Natural killer cell (primary cell): ENCODE measurements at regions not wholly inside any gene's neighbourhood (a gene's known extent, or its start where the extent isn't known, plus 50 kb on each side); places are given as distances from the start of the nearest gene placed in this dataset.

ENCODE experiments used
- ATAC-seq, 3 donors: fragments of 150-1000 bp in 2 of 3; fragments of 200-7000 bp in 1 of 3; cut with Tn5 transposase; 1 replicate in 1 of 3; 2 replicates in 2 of 3; pipeline ENCODE4 v1.10.0; 2021; ENCODE audit warnings: mild to moderate bottlenecking in 2 of 3, moderate library complexity in 2 of 3
- DNase-seq, 2 donors: peaks; one replicate each; pipeline versions ENCODE4 v3.0.0 to v3.0.0-alpha.2; 2013 to 2021; ENCODE audit warnings: mixed read lengths in 1 of 2
- H3K27ac ChIP-seq: one replicate; pipeline ENCODE4 v1.5.1; 2013; ENCODE audit warnings: mild to moderate bottlenecking, low read length
- H3K27me3 ChIP-seq: one replicate; pipeline ENCODE4 v1.6.1; 2013; ENCODE audit warnings: low read length; ENCODE audit not compliant: control insufficient read depth, insufficient read depth
- H3K36me3 ChIP-seq: one replicate; pipeline ENCODE4 v1.6.1; 2013; ENCODE audit warnings: low read length; ENCODE audit not compliant: control insufficient read depth, insufficient read depth
- H3K4me1 ChIP-seq: one replicate; pipeline ENCODE4 v1.6.1; 2013; ENCODE audit warnings: low read length; ENCODE audit not compliant: control insufficient read depth, insufficient read depth
- H3K4me3 ChIP-seq: one replicate; pipeline ENCODE4 v1.5.1; 2013; ENCODE audit warnings: low read length
- H3K9me3 ChIP-seq: one replicate; pipeline ENCODE4 v1.6.1; 2013; ENCODE audit warnings: low read length; ENCODE audit not compliant: control insufficient read depth, insufficient read depth
- H3K27ac Mint-ChIP-seq, 2 donors: one replicate each; pipeline ENCODE4 v1.8.0; 2022; ENCODE audit warnings: mild to moderate bottlenecking in 2 of 2, mixed read lengths in 2 of 2, moderate library complexity in 1 of 2
- H3K27me3 Mint-ChIP-seq, 2 donors: one replicate each; pipeline ENCODE4 v1.8.0; 2022; ENCODE audit warnings: low read depth in 2 of 2, mixed read lengths in 2 of 2
- H3K36me3 Mint-ChIP-seq: one replicate; pipeline ENCODE4 v1.8.0; 2022; ENCODE audit warnings: mixed read lengths
- H3K4me1 Mint-ChIP-seq, 2 donors: one replicate each; pipeline ENCODE4 v1.8.0; 2022; ENCODE audit warnings: mixed read lengths in 2 of 2
- H3K4me3 Mint-ChIP-seq: one replicate; pipeline ENCODE4 v1.8.0; 2022; ENCODE audit warnings: mild to moderate bottlenecking, moderate library complexity, mixed read lengths
- H3K9me3 Mint-ChIP-seq, 2 donors: one replicate each; pipeline ENCODE4 v1.8.0; 2022; ENCODE audit warnings: mixed read lengths in 2 of 2
- CTCF ChIP-seq: fragments of 200-600 bp; IDR thresholded peaks from one replicate; pipeline ENCODE4 v1.8.0; 2022; ENCODE audit warnings: antibody characterized with exemption
- WGBS: methylation state at CpG from one replicate; pipeline ENCODE4 v1.1.7; 2013; ENCODE audit warnings: missing lambda C conversion rate; ENCODE audit not compliant: insufficient coverage; 5-methylcytosine and 5-hydroxymethylcytosine counted together
- intact Hi-C: fragments of 100-400 bp; cut with micrococcal nuclease; formaldehyde crosslinking; loops from one replicate; pipeline ENCODE4 v1.14.2; 2022

DNA sequence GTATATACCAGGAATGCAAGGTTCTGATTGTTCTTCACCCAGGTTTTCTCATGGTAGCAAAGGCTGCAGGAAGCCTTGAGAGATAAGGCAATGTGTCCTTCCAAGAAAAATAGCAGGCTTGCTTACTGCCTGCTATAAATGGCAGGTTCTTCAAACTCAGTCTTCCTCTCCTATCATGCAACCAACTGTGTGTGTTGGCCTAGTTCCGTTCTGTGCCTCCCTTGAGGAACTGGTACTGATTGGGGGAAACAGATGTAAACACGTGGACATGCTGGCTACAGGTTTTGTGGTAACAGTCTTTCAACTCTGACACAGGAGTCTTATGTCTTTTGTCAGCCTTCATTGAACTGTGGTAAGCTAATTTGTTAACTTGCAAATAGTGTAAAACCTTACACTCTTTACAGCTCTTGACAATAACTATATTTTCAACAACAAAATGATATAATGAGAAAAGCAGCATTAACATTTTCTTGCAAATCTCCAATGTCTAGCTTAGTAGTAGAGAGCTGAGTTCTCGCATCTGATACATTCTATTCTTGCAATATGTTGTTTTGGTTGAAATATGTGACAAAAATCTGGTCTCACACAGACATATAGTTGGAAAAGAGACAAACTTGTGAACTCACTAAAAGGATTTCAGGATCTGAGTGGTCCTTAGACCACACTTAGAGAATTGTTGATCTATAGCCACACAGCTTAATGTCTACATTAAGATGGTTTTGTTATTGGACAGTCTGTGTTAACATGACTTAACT, 54.7 kb upstream of the LSM8 start:
- 44% methylated on average over 3 of the region's 3 CpGs for WGBS
- ATAC-seq = no peak
- Mint-ChIP-seq H3K4me3 (no peak overlapping the region), H3K36me3 (no peaks in the 10 kb centered on the region), H3K9me3 (peaks cover 6 to 8% of the 10 kb centered on the region in 2 donors), H3K27me3 (no peaks in the 10 kb centered on the region), H3K27ac (no peak overlapping the region), H3K4me1 (no peaks in the 10 kb centered on the region)
- H3K9me3 ChIP-seq = peaks cover under 1% of the 10 kb centered on the region
- intact Hi-C loops = no loop called here
- H3K4me1 ChIP-seq = no peaks in the 10 kb centered on the region
- no peak for TF ChIP-seq CTCF
- H3K36me3 ChIP-seq = no peaks in the 10 kb centered on the region
- no peak for DNase-seq
- H3K27ac ChIP-seq = no peak overlapping the region
- no peak overlapping the region for H3K4me3 ChIP-seq
- no peaks in the 10 kb centered on the region for H3K27me3 ChIP-seq

DNA sequence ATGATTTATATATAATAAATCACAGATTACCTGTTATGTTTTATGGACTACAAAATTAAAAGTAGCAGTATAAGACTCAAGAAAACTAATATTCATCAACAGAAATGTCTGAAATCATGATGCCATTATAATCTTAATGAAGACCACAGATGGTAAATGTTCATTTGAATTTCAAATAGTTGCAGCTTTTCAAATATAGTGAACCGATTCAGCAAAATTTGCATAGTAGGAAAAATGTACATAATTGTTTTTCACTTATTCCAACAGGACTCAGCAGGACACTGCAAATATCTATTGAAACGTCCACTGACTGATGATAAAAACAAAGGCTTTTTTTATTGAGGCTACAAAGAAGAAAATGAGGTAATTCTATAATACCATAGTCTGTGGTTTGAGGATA, 51.2 kb upstream of the LSM8 start:
- no peak for ATAC-seq
- Histone ChIP-seq H3K27ac (no peak overlapping the region), H3K4me3 (no peak overlapping the region), H3K9me3 (peaks cover 10% of the 10 kb centered on the region), H3K27me3 (no peaks in the 10 kb centered on the region), H3K36me3 (no peaks in the 10 kb centered on the region), H3K4me1 (no peaks in the 10 kb centered on the region)
- H3K4me1 Mint-ChIP-seq = no peaks in the 10 kb centered on the region
- H3K9me3 Mint-ChIP-seq = no peaks in the 10 kb centered on the region
- H3K36me3 Mint-ChIP-seq = no peaks in the 10 kb centered on the region
- WGBS = 67% methylated on average over 1 of the region's 2 CpGs
- H3K27ac Mint-ChIP-seq = no peak overlapping the region
- intact Hi-C loops = no loop called here
- no peak overlapping the region for H3K4me3 Mint-ChIP-seq
- no peak for TF ChIP-seq CTCF
- no peak for DNase-seq
- no peaks in the 10 kb centered on the region for H3K27me3 Mint-ChIP-seq
